ENCODE measurements at regions not wholly inside any gene's neighbourhood (a gene's known extent, or its start where the extent isn't known, plus 50 kb on each side); places are given as distances from the start of the nearest gene placed in this dataset.

DNA sequence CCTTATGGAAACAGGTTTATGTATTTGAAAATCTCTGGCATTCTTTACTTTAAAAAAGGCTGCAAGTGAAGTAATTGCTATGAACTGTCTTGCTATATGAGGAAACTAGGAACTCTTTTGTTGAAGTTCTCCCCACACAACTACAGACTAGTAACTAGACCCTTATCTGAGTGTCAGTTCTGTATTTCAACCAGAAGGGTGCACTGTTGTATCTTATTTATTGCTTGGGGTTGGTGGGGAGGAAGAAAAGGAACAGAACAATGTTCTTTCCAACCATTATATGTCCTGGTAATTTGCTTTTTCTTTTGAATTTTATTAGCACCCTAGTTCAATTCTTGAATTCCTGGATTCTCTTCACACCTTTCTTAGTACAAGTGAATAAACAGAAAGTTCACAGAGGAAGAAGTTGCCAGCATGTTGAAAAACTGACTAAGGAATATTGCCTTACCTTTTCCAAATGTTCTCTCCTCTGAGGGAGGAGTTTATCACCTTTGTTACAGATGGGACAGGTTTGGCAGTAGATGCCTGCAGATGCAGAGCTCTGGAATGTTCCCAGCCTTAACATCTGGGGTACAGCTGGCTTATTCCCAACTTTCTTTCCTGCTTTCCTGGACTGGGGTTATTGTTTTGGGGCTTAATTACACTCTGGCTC, 162.4 kb upstream of the CFAP20DC start:
- in situ Hi-C loops (cut with HindIII; ENCODE audit: low sequenced_read_pairs) = no loop called here
- TF ChIP-seq, protein P1, sequence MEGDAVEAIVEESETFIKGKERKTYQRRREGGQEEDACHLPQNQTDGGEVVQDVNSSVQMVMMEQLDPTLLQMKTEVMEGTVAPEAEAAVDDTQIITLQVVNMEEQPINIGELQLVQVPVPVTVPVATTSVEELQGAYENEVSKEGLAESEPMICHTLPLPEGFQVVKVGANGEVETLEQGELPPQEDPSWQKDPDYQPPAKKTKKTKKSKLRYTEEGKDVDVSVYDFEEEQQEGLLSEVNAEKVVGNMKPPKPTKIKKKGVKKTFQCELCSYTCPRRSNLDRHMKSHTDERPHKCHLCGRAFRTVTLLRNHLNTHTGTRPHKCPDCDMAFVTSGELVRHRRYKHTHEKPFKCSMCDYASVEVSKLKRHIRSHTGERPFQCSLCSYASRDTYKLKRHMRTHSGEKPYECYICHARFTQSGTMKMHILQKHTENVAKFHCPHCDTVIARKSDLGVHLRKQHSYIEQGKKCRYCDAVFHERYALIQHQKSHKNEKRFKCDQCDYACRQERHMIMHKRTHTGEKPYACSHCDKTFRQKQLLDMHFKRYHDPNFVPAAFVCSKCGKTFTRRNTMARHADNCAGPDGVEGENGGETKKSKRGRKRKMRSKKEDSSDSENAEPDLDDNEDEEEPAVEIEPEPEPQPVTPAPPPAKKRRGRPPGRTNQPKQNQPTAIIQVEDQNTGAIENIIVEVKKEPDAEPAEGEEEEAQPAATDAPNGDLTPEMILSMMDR (IDR thresholded peaks at IDR 0.05; ENCODE audit: low read depth, low read length) = peak; percentile 63
- DNase-seq (ENCODE audit: low read depth, low spot score) = peak; percentile 63
- H3K4me3 ChIP-seq (ENCODE audit: low read depth, low read length) = no peak overlapping the region

DNA sequence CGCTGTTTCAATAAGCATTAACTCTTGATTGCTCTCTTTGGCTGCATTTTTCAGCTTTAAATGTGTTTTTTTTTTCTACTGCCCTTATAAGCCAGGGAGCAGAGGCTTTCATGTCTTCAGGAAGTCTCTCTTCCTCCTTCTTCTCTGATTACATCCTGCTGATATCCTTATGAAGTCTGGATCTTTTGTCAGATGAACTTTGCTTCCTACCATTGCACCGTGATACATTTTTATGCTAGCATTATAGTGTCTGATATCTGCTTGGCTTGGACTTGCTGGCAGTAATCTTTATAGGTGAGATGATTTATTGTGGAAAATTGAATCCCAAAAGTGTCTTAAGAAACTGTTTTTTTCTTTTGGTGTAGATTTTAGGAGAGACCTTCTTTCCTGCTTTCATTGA, 160.4 kb upstream of the CFAP20DC start:
- DNase-seq (ENCODE audit: low read depth, low spot score) = no peak
- in situ Hi-C loops (cut with HindIII; ENCODE audit: low sequenced_read_pairs) = no loop called here
- TF ChIP-seq, protein P1 (IDR thresholded peaks at IDR 0.05; ENCODE audit: low read depth, low read length) = no peak
- no peak overlapping the region for H3K4me3 ChIP-seq (ENCODE audit: low read depth, low read length)

GRCh38 chr3:59192473-59192872, 142.6 kb upstream of the CFAP20DC start:
- peak; percentile 58 for DNase-seq (ENCODE audit: low read depth, low spot score)
- in situ Hi-C loops (cut with HindIII; ENCODE audit: low sequenced_read_pairs) = no loop called here
- TF ChIP-seq, protein P1 (IDR thresholded peaks at IDR 0.05; ENCODE audit: low read depth, low read length) = no peak
- H3K4me3 ChIP-seq (ENCODE audit: low read depth, low read length) = no peak overlapping the region

- H3K4me3 ChIP-seq (ENCODE audit: low read depth, low read length) = no peak overlapping the region
- TF ChIP-seq, protein P1 (IDR thresholded peaks at IDR 0.05; ENCODE audit: low read depth, low read length) = no peak
- in situ Hi-C loops (cut with HindIII; ENCODE audit: low sequenced_read_pairs) = no loop called here
- DNase-seq (ENCODE audit: low read depth, low spot score) = no peak
These were observed 141.8 kb upstream of the CFAP20DC start for GRCh38 chr3:59191651-59192050.

DNA sequence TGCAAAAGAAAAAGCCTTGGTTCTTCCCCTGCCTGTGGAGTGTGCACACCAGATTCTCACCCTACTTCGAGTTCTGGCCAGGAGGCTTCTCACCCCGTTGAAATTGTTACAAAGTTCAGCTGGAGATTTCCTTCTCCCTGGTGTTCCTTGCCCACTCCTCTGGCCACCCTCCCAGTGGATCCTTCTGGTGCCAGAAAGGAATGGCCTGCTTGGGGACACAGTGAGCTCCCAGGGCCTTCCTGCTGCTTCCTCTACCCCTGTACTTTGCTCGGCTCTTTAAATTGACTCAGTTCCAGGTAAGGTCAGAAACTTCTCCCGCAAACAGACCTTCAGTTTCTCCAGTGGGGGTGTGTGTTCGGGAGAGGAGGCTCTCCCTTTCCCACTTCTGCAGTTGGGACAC, 140.1 kb upstream of the CFAP20DC start:
- in situ Hi-C loops (cut with HindIII; ENCODE audit: low sequenced_read_pairs) = no loop called here
- no peak overlapping the region for H3K4me3 ChIP-seq (ENCODE audit: low read depth, low read length)
- TF ChIP-seq, protein P1 (IDR thresholded peaks at IDR 0.05; ENCODE audit: low read depth, low read length) = no peak
- no peak for DNase-seq (ENCODE audit: low read depth, low spot score)

GRCh38 chr3:59189526-59189925, 139.7 kb upstream of the CFAP20DC start:
- no peak overlapping the region for H3K4me3 ChIP-seq (ENCODE audit: low read depth, low read length)
- no peak for DNase-seq (ENCODE audit: low read depth, low spot score)
- TF ChIP-seq, protein P1 (IDR thresholded peaks at IDR 0.05; ENCODE audit: low read depth, low read length) = no peak
- in situ Hi-C loops (cut with HindIII; ENCODE audit: low sequenced_read_pairs) = no loop called here
